H1 (cell line): ENCODE measurements at regions not wholly inside any gene's neighbourhood (a gene's known extent, or its start where the extent isn't known, plus 50 kb on each side); places are given as distances from the start of the nearest gene placed in this dataset.

Experiments used
- CTCF ChIA-PET: fragments of 300-600 bp; sonication (Branson Sonifier 250); formaldehyde crosslinking; loops from one replicate; lab custom pipeline; 2021; ENCODE audit not compliant: partially characterized antibody; lab: Charles Lee
- POLR2A ChIA-PET: fragments of 300-600 bp; sonication (Branson Sonifier 250); formaldehyde crosslinking; loops from one replicate; lab custom pipeline; 2021; ENCODE audit warnings: inconsistent platforms; ENCODE audit not compliant: partially characterized antibody; lab: Charles Lee
- DNase-seq, 2 experiments: peaks; one replicate each; pipeline versions ENCODE4 v3.0.0 to v3.0.0-alpha.2; 2010 to 2022; ENCODE audit warnings: low spot score in 2 of 2, low read depth in 1 of 2, mixed read lengths in 1 of 2
- FAIRE-seq: peaks from 2 replicates; lab custom pipeline; 2011; peaks lifted over from hg19 to GRCh38; lab: Jason Lieb, UNC
- H2AFZ ChIP-seq: 2 replicates; pipeline ENCODE4 v1.8.1; 2012; ENCODE audit warnings: low read length, inconsistent platforms
- H2AK5ac ChIP-seq: 2 replicates; pipeline ENCODE4 v1.6.1; 2013; ENCODE audit warnings: low read depth, low read length
- H2BK120ac ChIP-seq: replicated peaks from 2 replicates; pipeline ENCODE3; 2013; ENCODE audit warnings: low read depth, low read length, inconsistent platforms
- H2BK12ac ChIP-seq: 2 replicates; pipeline ENCODE4 v1.6.1; 2013; ENCODE audit warnings: low read depth, low read length
- H2BK15ac ChIP-seq: 2 replicates; pipeline ENCODE4 v1.6.1; 2013; ENCODE audit warnings: low read length
- H2BK20ac ChIP-seq: 2 replicates; pipeline ENCODE4 v1.6.1; 2013; ENCODE audit warnings: low read length
- H2BK5ac ChIP-seq: 2 replicates; pipeline ENCODE4 v1.6.1; 2013; ENCODE audit warnings: low read depth, low read length
- H3K14ac ChIP-seq: 2 replicates; pipeline ENCODE4 v1.6.1; 2013; ENCODE audit warnings: inconsistent platforms; ENCODE audit not compliant: insufficient read length
- H3K18ac ChIP-seq: 2 replicates; pipeline ENCODE4 v1.6.1; 2013; ENCODE audit warnings: low read length; ENCODE audit errors: extremely low read depth
- H3K23ac ChIP-seq: 2 replicates; pipeline ENCODE4 v1.6.1; 2013; ENCODE audit warnings: inconsistent platforms; ENCODE audit not compliant: insufficient read length
- H3K23me2 ChIP-seq: 2 replicates; pipeline ENCODE4 v1.6.1; 2013; ENCODE audit warnings: low read depth, low read length
- H3K27ac ChIP-seq: 2 replicates; pipeline ENCODE4 v1.6.1; 2011; ENCODE audit warnings: low read depth, low read length, inconsistent platforms
- H3K27me3 ChIP-seq, 4 experiments: replicated peaks in 1 of 4; 1 replicate in 1 of 4; 2 replicates in 3 of 4; pipeline versions ENCODE4 v1.6.1 to v1.8.1; 2011 to 2013; ENCODE audit warnings: low read length in 3 of 4, mild to moderate bottlenecking in 3 of 4, inconsistent platforms in 2 of 4, mixed read lengths in 2 of 4, moderate library complexity in 1 of 4; ENCODE audit not compliant: control insufficient read depth in 3 of 4, insufficient read depth in 3 of 4; ENCODE audit errors: extremely low read depth in 1 of 4
- H3K36me3 ChIP-seq, 4 experiments: 2 replicates each; pipeline versions ENCODE4 v1.6.1 to v1.8.1; 2011 to 2013; ENCODE audit warnings: mild to moderate bottlenecking in 4 of 4, low read length in 3 of 4, moderate library complexity in 2 of 4, control low read depth in 1 of 4, inconsistent platforms in 1 of 4; ENCODE audit not compliant: insufficient read depth in 4 of 4, control insufficient read depth in 2 of 4
- H3K4ac ChIP-seq: replicated peaks from 2 replicates; pipeline ENCODE3; 2013; ENCODE audit warnings: low read length, low read depth, mixed read lengths, inconsistent platforms; ENCODE audit not compliant: insufficient read length
- H3K4me1 ChIP-seq, 4 experiments: replicated peaks in 1 of 4; 1 replicate in 1 of 4; 2 replicates in 3 of 4; pipeline versions ENCODE4 v1.6.1 to v1.8.1; 2011 to 2013; ENCODE audit warnings: low read length in 3 of 4, inconsistent platforms in 2 of 4, mixed read lengths in 1 of 4; ENCODE audit not compliant: insufficient read depth in 4 of 4, control insufficient read depth in 3 of 4
- H3K4me2 ChIP-seq, 2 experiments: 2 replicates each; pipeline versions ENCODE4 v1.6.1 to v1.8.1; 2011 to 2013; ENCODE audit warnings: low read depth in 2 of 2, low read length in 2 of 2, control low read depth in 1 of 2, inconsistent platforms in 1 of 2, mild to moderate bottlenecking in 1 of 2; ENCODE audit not compliant: insufficient read depth in 1 of 2
- H3K4me3 ChIP-seq, 4 experiments: fragments of 200-600, 300-600 bp in 1 of 4; sonication (generic), shearing (Covaris generic), sonication (Bioruptor Twin) in 1 of 4; 2 replicates each; pipeline versions ENCODE4 v1.5.1 to v1.8.1; 2011 to 2016; ENCODE audit warnings: low read length in 4 of 4, low read depth in 3 of 4, control low read depth in 2 of 4, inconsistent platforms in 2 of 4, mild to moderate bottlenecking in 2 of 4, mixed read lengths in 1 of 4, moderate library complexity in 1 of 4; ENCODE audit not compliant: insufficient read depth in 2 of 4; ENCODE audit errors: extremely low read depth in 1 of 4
- H3K56ac ChIP-seq: replicated peaks from 2 replicates; pipeline ENCODE3; 2013; ENCODE audit warnings: low read depth, mild to moderate bottlenecking, mixed read lengths, low read length, inconsistent platforms; ENCODE audit not compliant: insufficient read length
- H3K79me1 ChIP-seq: 2 replicates; pipeline ENCODE4 v1.6.1; 2013; ENCODE audit warnings: low read depth, low read length, control low read depth
- H3K79me2 ChIP-seq, 2 experiments: 2 replicates each; pipeline versions ENCODE4 v1.6.1 to v1.8.1; 2012 to 2013; ENCODE audit warnings: low read length in 2 of 2, mild to moderate bottlenecking in 2 of 2, inconsistent platforms in 1 of 2; ENCODE audit not compliant: insufficient read depth in 2 of 2, control insufficient read depth in 1 of 2
- H3K9ac ChIP-seq, 4 experiments: replicated peaks in 1 of 4; 1 replicate in 1 of 4; 2 replicates in 3 of 4; pipeline versions ENCODE4 v1.6.1 to v1.8.1; 2011 to 2013; ENCODE audit warnings: low read depth in 3 of 4, low read length in 3 of 4, control low read depth in 2 of 4, mild to moderate bottlenecking in 2 of 4, moderate library complexity in 2 of 4, inconsistent platforms in 1 of 4; ENCODE audit errors: extremely low read depth in 1 of 4
- H3K9me3 ChIP-seq, 2 experiments: 2 replicates each; pipeline versions ENCODE4 v1.6.1 to v1.8.1; 2012 to 2013; ENCODE audit warnings: mild to moderate bottlenecking in 2 of 2, moderate library complexity in 2 of 2, control low read depth in 1 of 2, inconsistent platforms in 1 of 2, low read depth in 1 of 2, low read length in 1 of 2, mixed read lengths in 1 of 2; ENCODE audit not compliant: insufficient read depth in 2 of 2
- H4K20me1 ChIP-seq, 2 experiments: replicated peaks in 1 of 2; 2 replicates each; pipeline versions ENCODE3 to v1.8.1; 2011 to 2013; ENCODE audit warnings: inconsistent platforms in 2 of 2, low read length in 2 of 2, mild to moderate bottlenecking in 1 of 2; ENCODE audit not compliant: insufficient read depth in 2 of 2, control insufficient read depth in 1 of 2
- H4K5ac ChIP-seq: 2 replicates; pipeline ENCODE4 v1.6.1; 2013; ENCODE audit warnings: low read length, low read depth, mixed read lengths, inconsistent platforms; ENCODE audit not compliant: insufficient read length
- H4K8ac ChIP-seq: 2 replicates; pipeline ENCODE4 v1.8.0; 2013; ENCODE audit warnings: mild to moderate bottlenecking, moderate library complexity, low read length, inconsistent platforms; ENCODE audit not compliant: insufficient read depth; ENCODE audit errors: extremely low read depth
- H4K91ac ChIP-seq: replicated peaks from 2 replicates; pipeline ENCODE3; 2013; ENCODE audit warnings: low read length, mixed read lengths, inconsistent platforms; ENCODE audit not compliant: insufficient read length
- MAFK ChIP-seq: IDR thresholded peaks from 2 replicates; pipeline ENCODE4 v1.6.1; 2012; ENCODE audit warnings: low read depth, mild to moderate bottlenecking, improper control_type of control experiment, low read length
- WGBS, 2 experiments: shearing (Covaris generic) in 1 of 2; methylation state at CpG; one replicate each; pipeline versions ENCODE4 v1.1.6 to v1.1.7; 2013 to 2015; ENCODE audit warnings: low lambda C conversion rate in 2 of 2, mixed read lengths in 2 of 2, inconsistent platforms in 1 of 2, low coverage in 1 of 2, missing lambda C conversion rate in 1 of 2; ENCODE audit not compliant: insufficient replicate concordance in 2 of 2, insufficient coverage in 1 of 2, insufficient read length in 1 of 2; ENCODE audit errors: extremely low coverage in 1 of 2, missing lambda C conversion rate in 1 of 2; 5-methylcytosine and 5-hydroxymethylcytosine counted together

DNA sequence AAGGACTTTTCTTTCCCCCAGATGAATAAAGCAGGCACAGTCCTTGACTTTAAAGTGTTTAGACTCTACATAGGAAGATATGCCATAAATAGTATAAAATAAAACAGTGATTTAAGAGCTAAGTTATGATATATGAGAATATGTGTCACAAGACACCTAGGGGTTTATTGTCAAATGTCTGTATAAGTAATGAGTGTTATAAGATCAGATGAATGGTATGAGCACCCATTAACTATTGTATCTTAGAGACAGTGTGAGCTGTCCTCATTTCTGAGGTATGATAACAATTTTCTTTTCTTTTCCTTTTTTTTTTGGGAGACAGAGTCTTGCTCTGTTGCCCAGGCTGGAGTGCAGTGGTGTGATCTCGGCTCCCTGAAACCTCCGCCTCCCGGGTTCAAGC is 365.3 kb downstream of the RND3 start:
- Histone ChIP-seq H4K8ac (no peak overlapping the region), H4K20me1 (no peaks in the 10 kb centered on the region), H3K4me1 (peaks cover 3 to 13% (median 7%) of the 10 kb centered on the region in 4 experiments; a peak in 4 of 7 replicates), H4K5ac (no peak overlapping the region), H3K4me3 (no peak overlapping the region), H3K56ac (no peak overlapping the region), H2BK12ac (no peak overlapping the region), H2BK20ac (no peak overlapping the region), H3K23ac (no peak overlapping the region), H3K27ac (no peak overlapping the region), H2BK15ac (no peak overlapping the region), H3K23me2 (no peaks in the 10 kb centered on the region; the same call in 1 of the 2 replicates), H3K4me2 (no peak overlapping the region), H3K4ac (no peak overlapping the region), H2AFZ (no peak overlapping the region), H3K14ac (no peak overlapping the region), H3K36me3 (no peaks in the 10 kb centered on the region), H3K79me1 (no peaks in the 10 kb centered on the region), H3K9me3 (no peaks in the 10 kb centered on the region), H3K27me3 (peaks cover 0 to 1% (median 0%) of the 10 kb centered on the region in 4 experiments; a peak in 1 of 7 replicates), H2BK5ac (no peak overlapping the region), H3K18ac (no peak overlapping the region), H3K79me2 (no peaks in the 10 kb centered on the region), H4K91ac (no peak overlapping the region), H3K9ac (no peak overlapping the region), H2BK120ac (no peak overlapping the region), H2AK5ac (no peak overlapping the region)
- DNase-seq = no peak
- TF ChIP-seq MAFK = no peak
- ChIA-PET POLR2A (no interaction called here), CTCF (no interaction called here)
- 85% methylated on average over 3 of the region's 3 CpGs; no CpG with 5 or more reads in 1 of the 2 experiments for WGBS, 2 experiments
- FAIRE-seq = no peak
